Mucosa of descending colon (tissue), 3 donors: ENCODE measurements at regions not wholly inside any gene's neighbourhood (a gene's known extent, or its start where the extent isn't known, plus 50 kb on each side); places are given as distances from the start of the nearest gene placed in this dataset.

Experiments
- ATAC-seq: fragments of 200-7000 bp; cut with Tn5 transposase; one replicate; pipeline ENCODE4 v1.9.1; 2020; ENCODE audit warnings: mild to moderate bottlenecking, moderate library complexity
- DNase-seq, 3 donors: peaks; one replicate each; pipeline ENCODE4 v3.0.0-alpha.2; 2020
- H3K36me3 ChIP-seq: fragments of 200-600 bp; one replicate; pipeline ENCODE4 v1.8.0; 2021; ENCODE audit warnings: low read depth, mild to moderate bottlenecking
- H3K4me1 ChIP-seq: fragments of 200-600 bp; one replicate; pipeline ENCODE4 v1.8.0; 2021; ENCODE audit warnings: low read depth, mild to moderate bottlenecking
- H3K4me3 ChIP-seq: fragments of 200-600 bp; one replicate; pipeline ENCODE4 v1.8.0; 2021; ENCODE audit warnings: mild to moderate bottlenecking
- H3K9me3 ChIP-seq: fragments of 200-600 bp; one replicate; pipeline ENCODE4 v1.8.0; 2021; ENCODE audit warnings: mild to moderate bottlenecking
- intact Hi-C, 2 donors: fragments of 100-400 bp; cut with DNase I in 1 of 2; cut with micrococcal nuclease in 1 of 2; formaldehyde crosslinking; loops; one replicate each; pipeline versions ENCODE4 v1.11.0 to v1.11.1; 2022; cut with DNase I, micrococcal nuclease
- TF ChIP-seq, protein P1 (sequence below): fragments of 200-600 bp; IDR thresholded peaks from one replicate; pipeline ENCODE4 v1.8.0; 2022; ENCODE audit warnings: antibody characterized with exemption, mild to moderate bottlenecking
- donor health status: DM: no; HTN: no; CAD: no; lungs with moderate emphysema.
- donor health status: DM: no; HTN: no; CAD: no.
- donor health status: DM: no; HTN: yes; CAD: no.

DNA sequence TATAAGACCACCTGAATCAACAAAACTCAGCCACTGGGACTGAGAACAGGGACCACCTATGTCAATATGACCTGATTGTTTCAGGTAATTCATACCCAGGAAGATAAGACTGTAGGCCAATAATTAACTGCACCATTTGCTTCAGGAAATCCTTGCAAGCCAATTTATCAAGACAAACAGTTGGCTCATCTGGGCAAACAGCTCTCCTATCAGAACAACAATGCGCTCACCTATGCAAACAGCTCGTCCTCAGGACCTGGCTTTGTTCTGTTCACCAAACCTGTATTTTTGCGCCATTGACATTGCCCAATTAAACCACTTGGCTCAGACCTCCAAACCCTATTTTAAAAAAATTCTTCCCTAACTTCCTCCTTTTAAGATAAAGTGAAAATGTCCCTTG is 92.3 kb upstream of the MARCHF11 start:
- no peaks in the 10 kb centered on the region for H3K4me1 ChIP-seq
- DNase-seq (no peak), ATAC-seq (no peak)
- H3K4me3 ChIP-seq, result no peak overlapping the region
- TF ChIP-seq, protein P1, sequence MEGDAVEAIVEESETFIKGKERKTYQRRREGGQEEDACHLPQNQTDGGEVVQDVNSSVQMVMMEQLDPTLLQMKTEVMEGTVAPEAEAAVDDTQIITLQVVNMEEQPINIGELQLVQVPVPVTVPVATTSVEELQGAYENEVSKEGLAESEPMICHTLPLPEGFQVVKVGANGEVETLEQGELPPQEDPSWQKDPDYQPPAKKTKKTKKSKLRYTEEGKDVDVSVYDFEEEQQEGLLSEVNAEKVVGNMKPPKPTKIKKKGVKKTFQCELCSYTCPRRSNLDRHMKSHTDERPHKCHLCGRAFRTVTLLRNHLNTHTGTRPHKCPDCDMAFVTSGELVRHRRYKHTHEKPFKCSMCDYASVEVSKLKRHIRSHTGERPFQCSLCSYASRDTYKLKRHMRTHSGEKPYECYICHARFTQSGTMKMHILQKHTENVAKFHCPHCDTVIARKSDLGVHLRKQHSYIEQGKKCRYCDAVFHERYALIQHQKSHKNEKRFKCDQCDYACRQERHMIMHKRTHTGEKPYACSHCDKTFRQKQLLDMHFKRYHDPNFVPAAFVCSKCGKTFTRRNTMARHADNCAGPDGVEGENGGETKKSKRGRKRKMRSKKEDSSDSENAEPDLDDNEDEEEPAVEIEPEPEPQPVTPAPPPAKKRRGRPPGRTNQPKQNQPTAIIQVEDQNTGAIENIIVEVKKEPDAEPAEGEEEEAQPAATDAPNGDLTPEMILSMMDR, result no peak
- no peaks in the 10 kb centered on the region for H3K9me3 ChIP-seq
- intact Hi-C loops, result no loop called here
- no peaks in the 10 kb centered on the region for H3K36me3 ChIP-seq

DNA sequence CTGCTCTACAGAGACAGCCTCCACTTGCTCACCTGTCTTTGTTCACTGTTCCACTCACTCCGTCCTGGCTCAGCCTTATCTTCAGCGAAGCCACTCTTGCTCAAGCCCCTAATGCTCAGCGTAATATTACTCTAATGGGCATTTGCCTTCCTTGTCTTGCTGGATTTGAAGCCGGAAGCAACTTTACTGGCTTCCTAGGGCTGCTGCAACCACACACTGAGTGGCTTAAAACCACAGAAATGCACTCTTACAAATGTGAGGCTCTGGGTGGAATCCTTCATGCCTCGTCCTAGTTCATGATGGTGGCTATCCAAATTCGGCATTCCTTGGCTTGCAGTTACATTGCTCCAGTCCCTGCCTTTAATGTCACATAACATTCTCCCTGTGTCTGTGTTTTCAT is 85.5 kb upstream of the MARCHF11 start:
- H3K9me3 ChIP-seq, result no peaks in the 10 kb centered on the region
- intact Hi-C loops, result no loop called here
- TF ChIP-seq, protein P1, result no peak
- H3K4me1 ChIP-seq, result no peaks in the 10 kb centered on the region
- no peak for ATAC-seq
- H3K4me3 ChIP-seq, result no peak overlapping the region
- DNase-seq, result no peak
- H3K36me3 ChIP-seq, result no peaks in the 10 kb centered on the region

DNA sequence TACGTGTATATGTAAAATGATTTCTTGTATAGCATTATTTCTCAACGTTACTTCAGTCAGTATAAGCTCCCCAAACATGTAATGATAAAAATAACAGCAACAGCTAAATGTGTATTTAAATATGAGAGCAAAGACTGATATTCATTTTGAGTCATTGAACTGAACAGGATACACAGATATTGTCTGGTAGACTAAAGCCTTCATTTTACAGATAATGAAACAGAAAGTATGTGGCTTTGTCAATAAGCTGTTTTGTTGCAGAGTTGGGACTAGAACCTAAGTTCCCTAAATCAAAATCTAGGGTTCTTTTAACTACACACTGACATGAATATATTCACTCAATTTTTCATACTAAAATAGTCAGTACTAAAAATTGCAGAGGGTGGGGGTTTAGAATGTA is 80.4 kb upstream of the MARCHF11 start:
- no peak overlapping the region for H3K4me3 ChIP-seq
- TF ChIP-seq, protein P1, result no peak
- H3K4me1 ChIP-seq, result no peaks in the 10 kb centered on the region

DNA sequence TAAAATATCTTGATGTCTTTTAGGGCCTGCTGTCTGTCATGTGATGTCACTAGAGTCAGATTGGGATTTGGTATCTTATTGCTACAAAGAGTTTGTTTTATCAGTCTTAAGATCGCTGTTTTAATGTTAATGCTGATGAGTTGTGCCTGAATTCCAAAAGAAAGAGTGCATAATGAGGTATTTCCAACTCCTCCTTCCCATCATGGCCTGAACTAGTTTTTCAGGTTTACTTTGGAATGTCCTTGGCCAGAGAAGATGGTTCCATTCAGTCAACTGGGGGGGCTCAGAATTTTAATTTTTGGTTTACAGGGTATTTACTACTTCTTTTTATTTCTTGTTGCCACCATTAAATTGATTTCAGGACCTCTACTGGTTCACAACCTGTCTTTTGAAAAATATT is 74.3 kb upstream of the MARCHF11 start:
- intact Hi-C loops, result no loop called here
- H3K36me3 ChIP-seq, result no peaks in the 10 kb centered on the region
- TF ChIP-seq, protein P1, result no peak
- DNase-seq, result no peak
- no peak for ATAC-seq
- H3K4me1 ChIP-seq, result no peaks in the 10 kb centered on the region
- no peaks in the 10 kb centered on the region for H3K9me3 ChIP-seq
- no peak overlapping the region for H3K4me3 ChIP-seq

More for the DNA sequence above, 80.4 kb upstream of the MARCHF11 start:
- intact Hi-C loops, result no loop called here
- no peak for DNase-seq
- H3K36me3 ChIP-seq, result no peaks in the 10 kb centered on the region
- no peaks in the 10 kb centered on the region for H3K9me3 ChIP-seq
- ATAC-seq, result no peak

DNA sequence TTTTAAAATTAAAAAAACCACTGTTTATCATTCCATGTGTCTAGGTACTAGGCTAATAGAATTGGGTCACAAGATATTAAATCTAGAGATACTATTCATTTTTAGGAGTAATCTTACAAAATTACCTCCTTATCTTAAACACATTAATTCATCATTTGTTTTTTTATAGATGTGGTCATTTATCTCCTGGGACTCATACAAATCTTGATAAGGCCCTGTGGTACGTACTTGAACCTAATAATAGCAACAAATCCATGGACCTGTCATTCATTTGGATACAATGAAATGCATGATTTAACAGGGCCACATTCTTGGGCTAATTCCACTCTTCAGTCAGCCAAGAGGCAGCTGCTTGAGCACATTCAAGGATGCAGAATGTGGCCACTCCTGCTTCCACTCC is 66.4 kb upstream of the MARCHF11 start:
- ATAC-seq (no peak), DNase-seq (no peak)
- H3K4me1 ChIP-seq, result no peaks in the 10 kb centered on the region
- intact Hi-C loops, result no loop called here
- no peaks in the 10 kb centered on the region for H3K36me3 ChIP-seq
- no peak overlapping the region for H3K4me3 ChIP-seq
- TF ChIP-seq, protein P1, result no peak
- no peaks in the 10 kb centered on the region for H3K9me3 ChIP-seq

DNA sequence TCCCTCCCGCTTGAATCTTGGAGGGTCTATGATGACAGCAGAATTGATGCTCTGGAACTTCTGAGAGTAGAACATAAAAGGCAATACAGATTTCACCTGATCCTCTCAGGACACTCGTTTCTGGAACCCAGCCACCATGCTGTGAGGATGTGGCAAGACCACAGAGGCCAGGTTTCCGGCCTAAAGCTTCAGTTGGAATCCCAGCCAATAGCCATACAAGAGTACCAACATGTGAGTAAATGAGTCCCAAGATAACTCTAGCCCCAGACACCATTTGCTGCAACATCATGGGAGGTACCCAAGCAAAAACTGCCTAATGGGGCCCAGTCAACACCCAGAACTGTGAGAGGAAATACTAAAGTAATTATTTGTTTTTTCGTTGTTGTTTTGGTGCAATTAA is 65.7 kb upstream of the MARCHF11 start:
- no peak overlapping the region for H3K4me3 ChIP-seq

More for the DNA sequence above, 65.7 kb upstream of the MARCHF11 start:
- TF ChIP-seq, protein P1, result no peak
- Histone ChIP-seq H3K4me1 (no peaks in the 10 kb centered on the region), H3K9me3 (no peaks in the 10 kb centered on the region), H3K36me3 (no peaks in the 10 kb centered on the region)
- DNase-seq (no peak), ATAC-seq (no peak)
- intact Hi-C loops, result no loop called here
